NCI-H2196 treated with DMSO at 0.1 percent for 48 hours (cell line): ENCODE measurements at regions not wholly inside any gene's neighbourhood (a gene's known extent, or its start where the extent isn't known, plus 50 kb on each side); places are given as distances from the start of the nearest gene placed in this dataset.
A peak's percentile ranks its signal among the peaks of the same experiment; 100 is the strongest.
"Not testable (repeated sequence)": the region's sequence is repeated elsewhere in the genome, so short reads cannot be mapped to it uniquely, and the experiment has no call there.

ENCODE experiments used
- DNase-seq: peaks from one replicate; lab custom pipeline; 2025; ENCODE audit not compliant: unreplicated experiment; lab: John Stamatoyannopoulos, UW

- DNase-seq: no peak
These were observed 273.8 kb downstream of the MSX2 start for GRCh38 chr5:174998131-174998730.

GRCh38 chr5:174997688-174998087, 273.3 kb downstream of the MSX2 start:
- no peak for DNase-seq

- DNase-seq: no peak
These were observed 272.6 kb downstream of the MSX2 start for GRCh38 chr5:174996941-174997340.

- DNase-seq: no peak
These were observed 271.4 kb downstream of the MSX2 start for GRCh38 chr5:174995827-174996226.

GRCh38 chr5:174991847-174992246, 267.5 kb downstream of the MSX2 start:
- DNase-seq: no peak

GRCh38 chr5:174990909-174991308, 266.5 kb downstream of the MSX2 start:
- no peak for DNase-seq

GRCh38 chr5:174987443-174988012, 263.1 kb downstream of the MSX2 start:
- no peak for DNase-seq

- DNase-seq: no peak
These were observed 260.5 kb downstream of the MSX2 start for GRCh38 chr5:174984863-174985262.

GRCh38 chr5:174982485-174982884, 258.1 kb downstream of the MSX2 start:
- no peak for DNase-seq

GRCh38 chr5:174981416-174981815, 257.0 kb downstream of the MSX2 start:
- no peak for DNase-seq

- no peak for DNase-seq
These were observed 256.6 kb downstream of the MSX2 start for GRCh38 chr5:174980952-174981351.

GRCh38 chr5:174972291-174972690, 247.9 kb downstream of the MSX2 start:
- DNase-seq: no peak

- no peak for DNase-seq
These were observed 246.8 kb downstream of the MSX2 start for GRCh38 chr5:174971210-174971609.

- no peak for DNase-seq
These were observed 246.1 kb downstream of the MSX2 start for GRCh38 chr5:174970502-174970901.

GRCh38 chr5:174953871-174954270, 229.5 kb downstream of the MSX2 start:
- DNase-seq: no peak

GRCh38 chr5:174951151-174951780, 226.9 kb downstream of the MSX2 start:
- peak; percentile 53 for DNase-seq

- no peak for DNase-seq
These were observed 223.2 kb downstream of the MSX2 start for GRCh38 chr5:174947548-174947947.

GRCh38 chr5:174945853-174946252, 221.5 kb downstream of the MSX2 start:
- DNase-seq: no peak

GRCh38 chr5:174943785-174944184, 219.4 kb downstream of the MSX2 start:
- no peak for DNase-seq

GRCh38 chr5:174943002-174943401, 218.6 kb downstream of the MSX2 start:
- DNase-seq: not testable (repeated sequence)

GRCh38 chr5:174937201-174938123, 213.1 kb downstream of the MSX2 start:
- DNase-seq: no peak
